Astrocyte (in vitro differentiated cells and primary cell): ENCODE measurements at regions not wholly inside any gene's neighbourhood (a gene's known extent, or its start where the extent isn't known, plus 50 kb on each side); places are given as distances from the start of the nearest gene placed in this dataset.

Source experiments
- CTCF ChIP-seq: IDR thresholded peaks from 2 replicates; pipeline ENCODE4 v1.5.1; 2011; ENCODE audit warnings: low read depth, mild to moderate bottlenecking, inconsistent platforms, low read length, moderate library complexity; ENCODE audit not compliant: insufficient read depth
- EZH2 ChIP-seq: IDR thresholded peaks from 2 replicates; pipeline ENCODE4 v1.6.1; 2012; ENCODE audit warnings: mild to moderate bottlenecking, low read length, inconsistent platforms; ENCODE audit not compliant: insufficient read depth

DNA sequence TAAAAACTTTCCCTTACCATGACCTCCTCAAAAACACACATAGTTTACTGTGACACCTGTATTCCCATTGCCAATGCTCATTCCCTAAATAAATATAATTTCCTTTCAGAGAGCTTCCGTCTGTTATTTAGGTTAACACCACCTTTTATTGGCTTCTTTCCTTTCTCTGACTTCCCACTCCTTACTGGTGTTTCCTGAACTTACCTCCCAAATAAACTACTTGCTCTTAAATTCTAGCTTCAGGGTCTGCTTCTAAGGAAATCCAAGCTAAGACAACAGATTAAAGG is 67.4 kb upstream of the ZNF746 start:
- TF ChIP-seq CTCF (no peak), EZH2 (no peak)
